ENCODE measurements at regions not wholly inside any gene's neighbourhood (a gene's known extent, or its start where the extent isn't known, plus 50 kb on each side); places are given as distances from the start of the nearest gene placed in this dataset.

DNA sequence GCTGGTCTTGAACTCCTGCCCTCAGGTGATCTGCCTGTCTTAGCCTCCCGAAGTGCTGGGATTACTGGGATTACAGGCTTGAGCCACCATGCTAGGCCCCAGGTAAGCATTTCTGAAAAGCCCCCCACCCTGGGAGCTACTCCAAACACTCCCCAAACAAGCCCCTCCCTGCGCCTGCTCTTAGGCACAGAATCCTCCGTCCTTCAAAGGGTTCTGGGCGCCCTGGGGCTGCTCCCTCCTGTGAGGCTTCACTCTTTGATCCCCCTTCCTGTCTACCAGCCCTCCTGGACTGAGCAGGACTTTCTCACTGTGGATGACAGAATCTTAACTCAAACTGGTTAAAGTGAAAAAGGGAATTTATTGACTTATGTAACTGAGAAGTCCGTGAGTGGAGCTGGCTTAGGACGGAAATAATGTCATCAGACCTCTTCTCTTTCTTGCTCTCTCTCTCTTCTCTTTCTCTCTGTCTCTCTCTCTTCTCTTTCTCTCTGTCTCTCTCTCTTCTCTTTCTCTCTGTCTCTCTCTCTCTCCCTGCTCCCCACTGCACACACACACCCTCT lies 66.9 kb upstream of the CLMN start:
- in situ Hi-C loops (cut with MboI; ENCODE audit: low sequenced_read_pairs, unreplicated experiment): loop anchor here (25.0 kb wide), 1 partner anchor 699 kb away; no protein-coding TSS in a partner anchor
- DNase-seq (ENCODE audit: low spot score): no peak
- TF ChIP-seq, protein P1, sequence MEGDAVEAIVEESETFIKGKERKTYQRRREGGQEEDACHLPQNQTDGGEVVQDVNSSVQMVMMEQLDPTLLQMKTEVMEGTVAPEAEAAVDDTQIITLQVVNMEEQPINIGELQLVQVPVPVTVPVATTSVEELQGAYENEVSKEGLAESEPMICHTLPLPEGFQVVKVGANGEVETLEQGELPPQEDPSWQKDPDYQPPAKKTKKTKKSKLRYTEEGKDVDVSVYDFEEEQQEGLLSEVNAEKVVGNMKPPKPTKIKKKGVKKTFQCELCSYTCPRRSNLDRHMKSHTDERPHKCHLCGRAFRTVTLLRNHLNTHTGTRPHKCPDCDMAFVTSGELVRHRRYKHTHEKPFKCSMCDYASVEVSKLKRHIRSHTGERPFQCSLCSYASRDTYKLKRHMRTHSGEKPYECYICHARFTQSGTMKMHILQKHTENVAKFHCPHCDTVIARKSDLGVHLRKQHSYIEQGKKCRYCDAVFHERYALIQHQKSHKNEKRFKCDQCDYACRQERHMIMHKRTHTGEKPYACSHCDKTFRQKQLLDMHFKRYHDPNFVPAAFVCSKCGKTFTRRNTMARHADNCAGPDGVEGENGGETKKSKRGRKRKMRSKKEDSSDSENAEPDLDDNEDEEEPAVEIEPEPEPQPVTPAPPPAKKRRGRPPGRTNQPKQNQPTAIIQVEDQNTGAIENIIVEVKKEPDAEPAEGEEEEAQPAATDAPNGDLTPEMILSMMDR (IDR thresholded peaks at IDR 0.05; ENCODE audit: borderline replicate concordance, control extremely low read depth, extremely low read depth, insufficient read depth, missing control alignments): no peak

- in situ Hi-C loops (cut with MboI; ENCODE audit: low sequenced_read_pairs, unreplicated experiment): loop anchor here (25.0 kb wide), 1 partner anchor 698 kb away; no protein-coding TSS in a partner anchor
- TF ChIP-seq, protein P1 (IDR thresholded peaks at IDR 0.05; ENCODE audit: borderline replicate concordance, control extremely low read depth, extremely low read depth, insufficient read depth, missing control alignments): no peak
Measured at GRCh38 chr14:95385701-95386100, 66.0 kb upstream of the CLMN start.

DNA sequence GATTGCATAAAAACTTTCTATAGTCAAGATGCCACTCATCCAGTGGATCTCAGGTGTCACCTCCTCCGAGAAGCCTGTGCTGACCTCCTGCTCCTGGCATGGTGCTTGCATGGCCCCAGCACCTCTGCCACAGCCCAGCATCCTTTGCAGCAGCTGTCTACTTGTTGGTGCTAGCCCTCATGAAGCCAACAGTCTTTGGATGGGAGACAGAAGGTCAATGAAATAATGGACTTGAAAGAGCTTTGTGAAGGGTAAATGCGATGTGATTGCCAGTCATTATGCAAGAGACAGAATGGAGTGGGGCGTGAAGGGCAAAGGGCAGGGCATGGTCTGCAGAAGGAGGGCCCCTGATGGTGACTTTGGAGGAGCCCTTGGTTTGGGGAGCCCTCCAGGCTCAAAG lies 63.0 kb upstream of the CLMN start:
- DNase-seq (ENCODE audit: low spot score): no peak
- TF ChIP-seq, protein P1 (IDR thresholded peaks at IDR 0.05; ENCODE audit: borderline replicate concordance, control extremely low read depth, extremely low read depth, insufficient read depth, missing control alignments): no peak
- in situ Hi-C loops (cut with MboI; ENCODE audit: low sequenced_read_pairs, unreplicated experiment): loop anchor here (25.0 kb wide), 1 partner anchor 695 kb away; no protein-coding TSS in a partner anchor

More at GRCh38 chr14:95385701-95386100, 66.0 kb upstream of the CLMN start:
- no peak for DNase-seq (ENCODE audit: low spot score)

DNA sequence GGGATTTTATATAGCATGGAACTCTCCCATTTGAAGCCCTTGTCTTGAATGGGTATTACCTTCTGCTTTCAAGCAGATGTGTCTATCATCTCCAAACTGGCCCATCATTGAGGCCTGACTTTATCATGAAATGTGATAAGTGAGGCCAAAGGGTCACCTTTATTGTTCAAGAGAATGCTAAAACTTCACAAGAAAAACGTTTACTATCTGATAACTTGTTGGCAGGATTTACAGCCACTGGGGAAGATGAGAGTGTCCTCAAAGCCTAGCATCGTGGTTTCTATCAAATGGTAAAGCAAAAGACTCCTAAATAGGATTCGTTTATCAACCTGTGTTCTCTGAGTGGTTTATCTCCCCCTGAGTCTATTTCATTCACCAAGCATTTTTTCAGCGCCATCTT lies 62.0 kb upstream of the CLMN start:
- TF ChIP-seq, protein P1 (IDR thresholded peaks at IDR 0.05; ENCODE audit: borderline replicate concordance, control extremely low read depth, extremely low read depth, insufficient read depth, missing control alignments): no peak
- in situ Hi-C loops (cut with MboI; ENCODE audit: low sequenced_read_pairs, unreplicated experiment): loop anchor here (25.0 kb wide), 1 partner anchor 694 kb away; no protein-coding TSS in a partner anchor
- no peak for DNase-seq (ENCODE audit: low spot score)

DNA sequence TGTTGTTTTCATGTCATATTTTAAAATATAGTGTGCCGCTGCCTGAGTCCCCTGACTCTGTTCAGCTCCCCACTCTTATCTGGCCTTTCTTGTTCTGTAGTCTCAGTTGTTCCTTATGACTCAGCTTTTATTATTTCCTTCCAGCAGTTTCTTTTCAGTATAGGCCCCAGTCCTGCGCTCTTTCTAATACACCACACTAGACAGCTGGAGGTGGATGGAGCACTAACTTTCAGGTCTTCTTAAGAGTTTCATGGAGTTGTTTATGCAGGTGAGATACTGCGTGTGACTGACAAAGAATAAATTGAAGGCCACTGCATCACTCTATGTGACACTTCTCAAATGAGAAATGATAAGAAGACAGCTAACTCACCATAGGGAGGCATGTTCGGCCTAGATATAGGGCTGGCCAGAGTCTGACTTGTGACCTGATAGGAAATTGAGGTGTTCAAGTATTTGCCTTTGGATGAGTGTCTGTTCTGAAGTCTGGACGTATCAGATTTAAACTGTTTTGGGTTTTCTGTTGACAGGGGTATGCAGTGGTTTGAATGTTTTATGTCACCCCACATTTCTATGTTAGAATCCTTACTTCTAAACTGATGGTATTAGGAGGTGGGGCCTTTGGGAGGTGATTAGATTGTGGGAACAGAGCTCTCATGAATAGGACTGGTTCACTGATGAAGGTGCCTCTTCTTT lies 60.8 kb upstream of the CLMN start:
- no peak for DNase-seq (ENCODE audit: low spot score)
- TF ChIP-seq, protein P1 (IDR thresholded peaks at IDR 0.05; ENCODE audit: borderline replicate concordance, control extremely low read depth, extremely low read depth, insufficient read depth, missing control alignments): no peak
- in situ Hi-C loops (cut with MboI; ENCODE audit: low sequenced_read_pairs, unreplicated experiment): loop anchor here (25.0 kb wide), 1 partner anchor 693 kb away; no protein-coding TSS in a partner anchor

- DNase-seq (ENCODE audit: low spot score): no peak
- in situ Hi-C loops (cut with MboI; ENCODE audit: low sequenced_read_pairs, unreplicated experiment): loop anchor here (25.0 kb wide), 1 partner anchor 692 kb away; no protein-coding TSS in a partner anchor
- TF ChIP-seq, protein P1 (IDR thresholded peaks at IDR 0.05; ENCODE audit: borderline replicate concordance, control extremely low read depth, extremely low read depth, insufficient read depth, missing control alignments): no peak
Measured at GRCh38 chr14:95379634-95380033, 59.9 kb upstream of the CLMN start.
